C4-2B (cell line): ENCODE measurements at regions not wholly inside any gene's neighbourhood (a gene's known extent, or its start where the extent isn't known, plus 50 kb on each side); places are given as distances from the start of the nearest gene placed in this dataset.

Source experiments
- CTCF ChIP-seq: fragments of 450-650 bp; conservative IDR thresholded peaks from 2 replicates; pipeline ENCODE4 v1.5.1; 2017; ENCODE audit warnings: mild to moderate bottlenecking
- ZFX ChIP-seq: fragments of 450-650 bp; IDR thresholded peaks from 2 replicates; pipeline ENCODE4 v1.6.1; 2017

GRCh38 chr1:78291872-78292271 lies 198.9 kb upstream of the PTGFR start:
- TF ChIP-seq CTCF (no peak), ZFX (no peak)
